ENCODE measurements at regions not wholly inside any gene's neighbourhood (a gene's known extent, or its start where the extent isn't known, plus 50 kb on each side); places are given as distances from the start of the nearest gene placed in this dataset.

GRCh38 chr4:62471021-62471420 lies 1270.9 kb downstream of the ADGRL3 start:
- Histone ChIP-seq H3K4me1 (no peaks in the 10 kb centered on the region), H3K27ac (no peak overlapping the region), H3K36me3 (no peaks in the 10 kb centered on the region), H3K27me3 (no peaks in the 10 kb centered on the region), H3K9me3 (no peaks in the 10 kb centered on the region), H3K4me3 (no peak overlapping the region)
- intact Hi-C loops (cut with DNase I; ENCODE audit: low total_unique reads) = no loop called here
- WGBS, 2 donors (ENCODE audit: low coverage in 1 of 2) = 70 to 87% methylated on average over 1 of the region's 1 CpG
- in situ Hi-C loops (cut with MboI; ENCODE audit: low pct_ligation_motif_present in 1 of 4, low pct_unique_long_range_greater_than_20kb in 1 of 4, low sequenced_read_pairs in 3 of 4) = no loop called here
- TF ChIP-seq, protein P1, sequence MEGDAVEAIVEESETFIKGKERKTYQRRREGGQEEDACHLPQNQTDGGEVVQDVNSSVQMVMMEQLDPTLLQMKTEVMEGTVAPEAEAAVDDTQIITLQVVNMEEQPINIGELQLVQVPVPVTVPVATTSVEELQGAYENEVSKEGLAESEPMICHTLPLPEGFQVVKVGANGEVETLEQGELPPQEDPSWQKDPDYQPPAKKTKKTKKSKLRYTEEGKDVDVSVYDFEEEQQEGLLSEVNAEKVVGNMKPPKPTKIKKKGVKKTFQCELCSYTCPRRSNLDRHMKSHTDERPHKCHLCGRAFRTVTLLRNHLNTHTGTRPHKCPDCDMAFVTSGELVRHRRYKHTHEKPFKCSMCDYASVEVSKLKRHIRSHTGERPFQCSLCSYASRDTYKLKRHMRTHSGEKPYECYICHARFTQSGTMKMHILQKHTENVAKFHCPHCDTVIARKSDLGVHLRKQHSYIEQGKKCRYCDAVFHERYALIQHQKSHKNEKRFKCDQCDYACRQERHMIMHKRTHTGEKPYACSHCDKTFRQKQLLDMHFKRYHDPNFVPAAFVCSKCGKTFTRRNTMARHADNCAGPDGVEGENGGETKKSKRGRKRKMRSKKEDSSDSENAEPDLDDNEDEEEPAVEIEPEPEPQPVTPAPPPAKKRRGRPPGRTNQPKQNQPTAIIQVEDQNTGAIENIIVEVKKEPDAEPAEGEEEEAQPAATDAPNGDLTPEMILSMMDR (IDR thresholded peaks at IDR 0.05) = no peak
- TF ChIP-seq POLR2A (IDR thresholded peaks at IDR 0.05) (no peak), POLR2AphosphoS5 (IDR thresholded peaks at IDR 0.05) (no peak), EP300 (IDR thresholded peaks at IDR 0.05; ENCODE audit: low read depth) (no peak)
- no peak for DNase-seq

- no peaks in the 10 kb centered on the region for H3K4me1 ChIP-seq
- 80 to 95% methylated on average over 7 to 13 of the region's 13 CpGs for WGBS, 2 donors (ENCODE audit: low coverage in 1 of 2)
- DNase-seq = no peak
- H3K27ac ChIP-seq = no peak overlapping the region
- intact Hi-C loops (cut with DNase I; ENCODE audit: low total_unique reads) = no loop called here
- no peak overlapping the region for H3K4me3 ChIP-seq
- no peaks in the 10 kb centered on the region for H3K36me3 ChIP-seq
- H3K27me3 ChIP-seq = no peaks in the 10 kb centered on the region
- TF ChIP-seq POLR2AphosphoS5 (IDR thresholded peaks at IDR 0.05) = no peak
- H3K9me3 ChIP-seq = no peaks in the 10 kb centered on the region
- in situ Hi-C loops (cut with MboI; ENCODE audit: low pct_ligation_motif_present in 1 of 4, low pct_unique_long_range_greater_than_20kb in 1 of 4, low sequenced_read_pairs in 3 of 4) = no loop called here
These were observed 1270.4 kb downstream of the ADGRL3 start for GRCh38 chr4:62470421-62470983.

DNA sequence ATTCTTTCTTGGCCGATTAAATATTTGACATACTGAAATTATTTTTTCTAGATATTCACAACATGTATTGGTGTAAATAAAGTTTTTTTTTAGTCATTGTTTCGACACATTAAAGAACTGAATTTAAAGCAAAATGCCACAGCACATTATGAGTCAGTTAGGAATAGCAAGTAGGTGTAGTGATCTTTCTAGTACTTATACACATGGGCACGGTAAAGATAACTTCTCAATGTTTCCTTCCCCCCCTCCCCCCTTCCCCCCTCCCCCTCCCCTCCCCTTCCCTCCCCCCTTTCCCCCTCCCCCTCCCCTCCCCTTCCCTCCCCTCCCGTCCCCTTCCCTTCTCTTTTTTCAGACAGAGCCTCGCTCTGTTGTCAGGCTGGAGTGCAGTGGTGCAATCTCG lies 1269.9 kb downstream of the ADGRL3 start:
- TF ChIP-seq EP300 (IDR thresholded peaks at IDR 0.05; ENCODE audit: low read depth) (no peak), POLR2AphosphoS5 (IDR thresholded peaks at IDR 0.05) (no peak), POLR2A (IDR thresholded peaks at IDR 0.05) (no peak)
- TF ChIP-seq, protein P1 (IDR thresholded peaks at IDR 0.05) = no peak

DNA sequence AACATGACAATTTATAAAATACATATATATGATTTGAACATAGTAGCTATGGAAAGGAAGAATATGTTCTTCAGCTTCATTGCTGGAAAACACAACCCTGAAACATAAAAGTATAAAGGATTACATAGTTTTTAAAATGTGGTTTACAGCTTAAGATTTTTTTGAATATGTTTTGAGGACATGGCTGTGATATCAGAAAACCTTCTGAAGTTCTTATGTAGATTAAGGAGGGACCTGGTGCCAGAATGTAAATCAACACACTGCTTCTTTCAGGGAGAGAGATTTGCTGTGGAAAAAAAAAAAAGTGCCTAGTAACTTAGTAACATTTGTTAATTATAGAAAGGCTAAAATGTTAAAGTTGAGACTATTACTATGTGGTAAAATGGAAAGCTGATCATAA lies 1261.8 kb downstream of the ADGRL3 start:
- Histone ChIP-seq H3K4me3 (no peak overlapping the region), H3K4me1 (no peaks in the 10 kb centered on the region), H3K27me3 (no peaks in the 10 kb centered on the region), H3K27ac (no peak overlapping the region), H3K36me3 (no peaks in the 10 kb centered on the region), H3K9me3 (no peaks in the 10 kb centered on the region)
- in situ Hi-C loops (cut with MboI; ENCODE audit: low pct_ligation_motif_present in 1 of 4, low pct_unique_long_range_greater_than_20kb in 1 of 4, low sequenced_read_pairs in 3 of 4) = no loop called here
- TF ChIP-seq POLR2A (IDR thresholded peaks at IDR 0.05) = no peak
- TF ChIP-seq EP300 (IDR thresholded peaks at IDR 0.05; ENCODE audit: low read depth) = no peak
- TF ChIP-seq, protein P1 (IDR thresholded peaks at IDR 0.05) = no peak
- TF ChIP-seq POLR2AphosphoS5 (IDR thresholded peaks at IDR 0.05) = no peak
- DNase-seq = no peak
- intact Hi-C loops (cut with DNase I; ENCODE audit: low total_unique reads) = no loop called here

More for the DNA sequence above, 1269.9 kb downstream of the ADGRL3 start:
- no peak overlapping the region for H3K4me3 ChIP-seq
- no peaks in the 10 kb centered on the region for H3K9me3 ChIP-seq
- WGBS, 2 donors (ENCODE audit: low coverage in 1 of 2) = 61 to 75% methylated on average over 3 to 6 of the region's 6 CpGs
- H3K36me3 ChIP-seq = no peaks in the 10 kb centered on the region
- H3K4me1 ChIP-seq = no peaks in the 10 kb centered on the region
- DNase-seq = no peak
- H3K27ac ChIP-seq = no peak overlapping the region
- no peaks in the 10 kb centered on the region for H3K27me3 ChIP-seq
- in situ Hi-C loops (cut with MboI; ENCODE audit: low pct_ligation_motif_present in 1 of 4, low pct_unique_long_range_greater_than_20kb in 1 of 4, low sequenced_read_pairs in 3 of 4) (no loop called here), intact Hi-C loops (cut with DNase I; ENCODE audit: low total_unique reads) (no loop called here)

- Histone ChIP-seq H3K27ac (no peak overlapping the region), H3K4me1 (no peaks in the 10 kb centered on the region), H3K9me3 (no peaks in the 10 kb centered on the region), H3K36me3 (no peaks in the 10 kb centered on the region), H3K27me3 (no peaks in the 10 kb centered on the region), H3K4me3 (no peak overlapping the region)
- WGBS, 2 donors (ENCODE audit: low coverage in 1 of 2) = 61 to 90% methylated on average over 3 of the region's 3 CpGs
- no peak for TF ChIP-seq EP300 (IDR thresholded peaks at IDR 0.05; ENCODE audit: low read depth)
- no peak for TF ChIP-seq POLR2A (IDR thresholded peaks at IDR 0.05)
- TF ChIP-seq, protein P1 (IDR thresholded peaks at IDR 0.05) = no peak
- no peak for TF ChIP-seq POLR2AphosphoS5 (IDR thresholded peaks at IDR 0.05)
- in situ Hi-C loops (cut with MboI; ENCODE audit: low pct_ligation_motif_present in 1 of 4, low pct_unique_long_range_greater_than_20kb in 1 of 4, low sequenced_read_pairs in 3 of 4) = no loop called here
- intact Hi-C loops (cut with DNase I; ENCODE audit: low total_unique reads) = no loop called here
- no peak for DNase-seq
These were observed 1260.2 kb downstream of the ADGRL3 start for GRCh38 chr4:62460329-62460728.
